Lower leg skin (tissue), 3 donors: ENCODE measurements at regions not wholly inside any gene's neighbourhood (a gene's known extent, or its start where the extent isn't known, plus 50 kb on each side); places are given as distances from the start of the nearest gene placed in this dataset.

Experiments used
- CTCF ChIP-seq, 3 donors: fragments of 450-650 bp; IDR thresholded peaks; one replicate each; pipeline ENCODE4 v1.5.1; 2016; ENCODE audit warnings: antibody characterized with exemption in 3 of 3, mild to moderate bottlenecking in 3 of 3, moderate library complexity in 2 of 3
- POLR2A ChIP-seq, 2 donors: fragments of 450-650 bp; IDR thresholded peaks; one replicate each; pipeline ENCODE4 v1.6.1; 2016 to 2017; ENCODE audit warnings: antibody characterized with exemption in 2 of 2, mild to moderate bottlenecking in 1 of 2, moderate library complexity in 1 of 2

GRCh38 chr14:76698191-76698590 is 63.1 kb upstream of the VASH1 start:
- TF ChIP-seq CTCF (IDR thresholded peaks at IDR 0.05) (no peak), POLR2A (IDR thresholded peaks at IDR 0.05) (no peak)
